Stimulated activated CD8-positive, alpha-beta memory T cell treated with anti-CD3 and anti-CD28 coated beads, Interleukin-7, amount 100 ng/mL, for 48 hours (primary cell): ENCODE measurements at regions not wholly inside any gene's neighbourhood (a gene's known extent, or its start where the extent isn't known, plus 50 kb on each side); places are given as distances from the start of the nearest gene placed in this dataset.
"Not testable (repeated sequence)": the region's sequence is repeated elsewhere in the genome, so short reads cannot be mapped to it uniquely, and the experiment has no call there.

Experiments used
- DNase-seq, 2 donors: peaks; one replicate each; pipeline ENCODE4 v3.0.0-alpha.2; 2020; ENCODE audit warnings: low read depth in 1 of 2; ENCODE audit errors: extremely low read depth in 1 of 2

DNA sequence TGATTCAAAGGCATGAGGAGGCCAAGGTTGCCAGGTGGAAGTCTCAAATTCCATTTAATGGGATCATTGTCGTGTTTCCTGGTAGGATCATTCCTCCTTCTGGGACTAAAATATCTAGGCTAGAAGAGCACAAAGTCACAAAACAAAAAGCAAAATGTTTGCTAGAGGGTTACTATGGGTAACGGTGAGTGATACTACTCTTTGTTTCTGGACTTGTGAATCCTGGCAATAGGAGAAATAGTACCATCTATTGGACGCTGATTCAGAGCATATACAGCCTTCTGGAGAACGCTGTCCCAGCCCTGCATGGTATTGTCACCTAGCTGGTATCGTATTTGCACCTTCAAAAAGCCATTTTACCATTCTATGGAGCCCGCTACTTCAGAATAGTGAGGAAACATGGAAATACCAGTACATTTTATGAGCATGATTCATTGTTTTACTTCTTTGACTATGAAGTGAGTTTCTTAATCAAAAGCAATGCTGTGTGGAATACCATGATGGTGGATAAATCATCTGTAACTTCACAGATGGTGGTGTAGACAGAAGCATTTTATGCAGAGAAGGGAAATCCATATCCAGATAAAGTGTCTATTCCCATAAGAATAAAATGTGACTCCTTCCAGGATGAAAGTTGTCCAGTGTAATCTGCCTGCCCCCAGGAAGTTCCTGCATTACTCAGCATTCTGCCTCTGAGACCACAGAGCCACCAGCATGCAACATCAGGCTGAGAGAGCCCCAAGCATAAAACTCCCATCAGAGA is 361.0 kb downstream of the ETV1 start:
- no peak for DNase-seq

- not testable (repeated sequence) for DNase-seq
These were observed 358.0 kb downstream of the ETV1 start for GRCh38 chr7:13631207-13632049.

GRCh38 chr7:13633857-13634256 is 355.6 kb downstream of the ETV1 start:
- DNase-seq = no peak

DNA sequence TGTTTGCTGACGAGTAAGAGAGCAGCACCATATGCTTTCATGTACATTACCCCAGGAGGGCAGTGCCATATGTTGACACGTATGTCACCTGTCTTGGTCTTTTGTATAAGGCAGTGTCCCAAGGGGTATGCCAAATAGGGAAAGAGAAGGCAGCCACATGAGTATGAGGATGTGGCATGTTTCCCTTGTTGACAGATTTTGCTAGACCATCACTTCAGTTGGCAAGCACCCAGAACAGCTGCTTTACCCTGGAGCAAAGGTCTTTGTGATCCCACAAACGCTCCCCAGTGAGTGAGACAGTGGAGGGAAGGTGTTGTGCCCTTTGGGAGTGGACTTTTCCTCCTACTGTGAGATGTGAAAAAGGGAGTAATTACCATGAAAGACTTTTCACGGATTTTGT is 350.1 kb downstream of the ETV1 start:
- no peak for DNase-seq

DNA sequence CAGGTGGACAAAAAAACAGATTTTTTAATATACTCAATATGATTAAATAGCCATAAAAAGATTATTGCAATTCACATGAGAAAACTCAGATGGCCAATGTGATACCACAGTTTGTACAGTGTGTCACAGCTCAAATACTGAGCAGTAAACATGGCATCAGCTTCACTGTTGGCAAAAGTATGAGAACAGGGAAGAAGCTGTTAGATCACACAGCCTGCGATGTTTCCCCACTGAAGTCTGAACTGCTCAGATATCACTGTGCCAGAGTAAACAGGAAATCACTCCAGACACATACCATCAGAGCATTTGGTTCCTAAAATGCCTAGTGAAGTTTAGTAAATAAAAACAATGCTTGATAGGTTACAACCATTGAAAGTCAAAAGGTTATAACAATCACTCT is 347.8 kb downstream of the ETV1 start:
- no peak for DNase-seq

GRCh38 chr7:13651167-13651566 is 338.3 kb downstream of the ETV1 start:
- no peak for DNase-seq

- DNase-seq = no peak
These were observed 333.1 kb downstream of the ETV1 start for GRCh38 chr7:13656330-13656729.

GRCh38 chr7:13673290-13673689 is 316.2 kb downstream of the ETV1 start:
- DNase-seq = no peak

- no peak for DNase-seq
These were observed 306.8 kb downstream of the ETV1 start for GRCh38 chr7:13682626-13683025.

DNA sequence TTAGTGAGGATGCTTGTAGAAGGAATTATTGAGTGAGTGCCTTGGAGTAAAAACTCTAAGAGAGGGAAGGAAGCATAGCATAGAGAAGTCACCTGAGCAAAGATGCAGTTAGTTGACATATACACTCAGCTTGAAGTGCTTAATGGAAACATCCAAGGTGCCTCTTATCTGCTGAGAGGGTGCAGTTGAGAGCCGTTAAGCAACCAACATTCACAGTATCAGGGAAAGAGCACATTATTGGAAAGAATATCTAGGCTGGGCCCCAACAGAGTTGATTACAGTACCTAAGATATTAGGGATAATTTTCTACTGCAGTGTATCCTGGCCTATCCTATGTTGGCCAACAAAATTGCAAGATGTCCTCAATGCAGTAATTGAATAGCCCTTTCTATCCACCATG is 302.0 kb downstream of the ETV1 start:
- DNase-seq = no peak

- DNase-seq = no peak
These were observed 296.9 kb downstream of the ETV1 start for GRCh38 chr7:13692548-13692947.

DNA sequence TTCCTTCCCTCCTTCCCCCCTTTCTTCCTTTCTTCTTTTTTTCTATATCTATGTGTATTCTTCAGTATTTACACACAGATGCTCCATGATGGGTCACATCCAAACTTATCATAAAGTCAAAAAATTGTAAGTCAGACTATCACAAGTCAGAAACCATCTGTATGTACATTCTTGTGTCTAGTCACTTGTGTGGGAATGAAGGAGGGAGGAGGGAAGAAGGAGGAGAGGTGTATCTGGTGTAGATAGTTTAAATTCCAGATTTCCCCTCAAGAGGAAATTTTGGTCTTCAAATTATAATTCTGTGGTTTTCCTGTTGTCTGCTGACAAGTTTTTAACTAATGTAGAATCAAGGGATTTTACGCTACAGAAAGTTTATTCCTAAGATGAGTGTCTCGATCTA is 287.2 kb downstream of the ETV1 start:
- DNase-seq = no peak

DNA sequence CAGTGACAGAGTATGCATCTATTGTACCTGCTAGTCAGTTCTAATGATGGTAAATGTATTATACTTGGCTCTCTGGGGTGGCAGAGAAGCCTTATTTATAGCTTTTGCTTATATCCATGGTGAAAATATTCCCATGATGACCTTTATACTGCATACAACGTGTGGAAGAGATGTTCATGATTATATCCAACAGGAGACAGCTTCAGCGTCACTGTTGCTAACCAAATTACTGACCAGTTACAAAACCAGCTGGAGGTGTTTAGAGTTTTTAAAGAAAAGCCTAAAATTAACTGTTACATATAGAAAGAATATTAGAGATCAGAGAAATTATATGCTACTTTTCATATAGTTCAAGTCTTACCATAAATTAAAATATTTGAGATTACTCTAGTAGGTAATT is 280.8 kb downstream of the ETV1 start:
- DNase-seq = no peak

DNA sequence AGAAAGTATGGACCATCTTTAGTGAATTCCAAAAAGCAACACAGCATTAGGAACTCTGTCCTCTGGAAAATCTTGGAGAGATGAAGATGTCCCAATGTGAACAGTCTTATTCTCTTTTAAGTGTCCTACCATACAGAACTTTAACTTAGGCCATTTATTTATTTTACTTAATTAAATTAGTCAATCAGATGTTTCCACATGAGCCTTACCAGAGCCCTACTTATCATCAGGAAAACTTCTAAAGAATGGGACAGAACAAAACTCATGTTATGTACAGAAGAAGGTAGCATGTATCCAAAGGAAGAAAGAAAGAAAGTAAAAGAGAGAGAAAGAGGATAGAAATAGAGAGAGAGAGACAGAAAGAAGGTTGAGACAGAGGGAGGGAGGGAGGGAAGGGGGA is 276.4 kb downstream of the ETV1 start:
- no peak for DNase-seq

DNA sequence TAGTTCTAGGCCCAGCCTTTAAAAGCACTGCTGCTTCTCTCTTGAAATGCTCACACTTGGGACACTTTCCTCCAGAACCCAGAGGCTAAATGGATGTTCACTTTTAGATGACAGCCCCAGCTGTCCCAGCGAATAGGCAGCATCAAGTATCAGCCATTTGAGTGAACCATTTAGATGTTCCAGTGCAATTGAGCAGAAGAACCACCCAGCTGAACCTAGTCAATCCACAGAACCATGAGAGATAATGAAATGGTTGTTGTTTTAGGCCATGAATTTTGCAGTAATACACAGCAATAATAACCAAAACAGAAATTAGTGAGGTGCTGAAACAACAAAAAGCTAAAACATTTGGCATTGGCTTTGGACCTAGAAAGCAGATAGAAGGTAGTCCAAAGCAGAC is 273.9 kb downstream of the ETV1 start:
- DNase-seq = no peak

DNA sequence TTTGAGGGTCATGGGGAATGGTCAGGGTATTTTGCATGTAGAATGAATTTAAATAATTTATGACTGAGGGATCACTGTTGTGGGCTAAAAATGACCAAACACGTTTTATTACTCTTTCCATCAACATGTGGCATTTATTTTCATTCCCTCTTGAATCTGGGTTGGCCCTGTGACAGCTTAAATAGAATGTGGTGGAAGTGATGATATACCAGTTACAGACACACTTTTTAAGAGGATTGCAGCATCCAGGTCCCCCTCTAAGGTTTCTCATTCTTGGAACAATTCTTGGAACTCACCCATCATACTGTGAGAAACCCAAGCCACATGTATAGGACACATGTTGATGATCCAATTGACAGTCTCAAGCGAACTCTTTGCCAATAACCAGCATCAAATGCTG is 272.4 kb downstream of the ETV1 start:
- DNase-seq = no peak

DNA sequence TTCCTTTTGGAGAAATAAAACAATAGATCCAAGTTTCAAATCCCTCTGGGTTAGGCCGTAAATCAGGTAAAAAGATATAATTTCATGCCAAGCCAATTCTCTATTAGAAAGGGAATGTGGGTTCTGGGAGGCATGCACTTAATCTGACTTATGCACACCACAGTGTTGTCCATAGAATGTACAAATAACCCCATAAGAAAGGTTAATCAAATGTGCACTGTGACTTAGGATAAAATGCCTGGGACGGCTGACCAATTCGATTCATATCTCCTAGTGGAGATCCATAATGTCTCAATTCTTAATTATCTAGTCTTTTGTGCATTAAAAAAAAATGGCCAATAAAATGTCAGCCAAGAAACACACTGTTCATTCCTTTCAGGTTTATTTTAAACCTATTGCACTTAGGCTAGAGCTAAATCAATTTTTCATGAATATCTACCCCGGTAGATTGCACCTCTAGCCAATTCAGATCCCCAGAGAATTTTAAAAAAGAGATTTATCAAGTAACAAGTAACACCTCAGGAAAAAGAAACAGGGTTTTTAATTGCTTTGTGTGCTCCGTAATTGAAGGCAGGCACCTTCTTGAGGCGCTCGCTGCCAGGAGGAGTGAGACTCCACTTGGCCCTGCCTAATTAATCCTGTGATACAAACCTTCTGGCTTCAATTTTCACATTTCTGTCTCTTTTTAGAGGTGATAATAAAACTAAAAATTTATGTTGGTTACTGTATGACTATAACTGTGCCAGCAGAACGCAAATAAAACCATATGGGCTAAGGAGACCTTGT is 265.1 kb downstream of the ETV1 start:
- no peak for DNase-seq

- DNase-seq = no peak
These were observed 264.4 kb downstream of the ETV1 start for GRCh38 chr7:13724977-13725566.

GRCh38 chr7:13725591-13725990 is 263.9 kb downstream of the ETV1 start:
- no peak for DNase-seq

DNA sequence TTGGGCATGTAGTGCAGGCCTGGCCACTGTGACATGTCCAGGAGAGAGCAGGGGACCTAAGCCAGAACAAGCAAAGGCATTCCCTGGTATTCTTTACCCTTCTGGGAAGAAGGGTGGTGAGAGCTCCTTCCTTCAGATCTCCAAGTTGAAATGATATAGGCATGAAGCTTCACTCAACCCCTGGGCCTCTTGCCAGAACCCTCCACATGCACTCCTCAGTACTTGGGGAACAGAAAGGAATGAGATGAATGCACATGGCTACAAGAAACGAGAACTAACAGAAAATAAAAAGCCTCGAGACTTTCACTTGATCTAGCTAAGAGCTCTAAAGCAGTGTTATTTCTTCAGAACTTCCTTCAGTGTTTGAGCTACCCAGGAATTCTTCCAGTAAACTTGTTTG is 262.2 kb downstream of the ETV1 start:
- no peak for DNase-seq

GRCh38 chr7:13727751-13728150 is 261.7 kb downstream of the ETV1 start:
- DNase-seq = no peak
